GM19035 (cell line): ENCODE measurements at regions not wholly inside any gene's neighbourhood (a gene's known extent, or its start where the extent isn't known, plus 50 kb on each side); places are given as distances from the start of the nearest gene placed in this dataset.

Experiments
- ATAC-seq: cut with Tn5 transposase; IDR thresholded peaks from one replicate; pipeline ENCODE4 v1.9.1; 2021; ENCODE audit not compliant: unreplicated experiment

DNA sequence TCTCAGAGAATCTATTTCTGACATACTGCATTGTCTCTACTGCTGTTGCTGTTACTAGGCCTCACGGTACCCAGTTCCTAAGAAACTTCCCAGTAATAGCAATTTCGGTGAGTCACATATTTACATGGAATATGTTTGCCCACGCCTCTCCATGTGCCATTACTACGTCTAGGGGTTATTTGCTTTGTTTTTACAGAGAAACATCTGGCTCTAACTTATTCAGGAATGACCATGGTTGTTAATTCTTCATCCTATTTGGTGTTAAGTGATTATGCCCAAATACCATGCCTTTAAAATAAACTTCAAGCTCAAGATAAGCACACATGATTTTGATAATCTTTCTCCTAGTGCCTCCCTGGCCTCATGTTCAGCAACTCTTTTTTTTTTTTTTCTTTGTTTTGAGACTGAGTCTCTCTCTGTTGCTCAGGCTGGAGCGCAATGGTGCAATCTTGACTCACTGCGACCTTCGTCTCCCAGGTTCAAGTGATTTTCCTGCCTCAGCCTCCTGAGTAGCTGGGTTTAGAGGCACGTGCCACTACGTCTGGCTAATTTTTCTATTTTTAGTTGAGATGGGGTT, 101.0 kb upstream of the HS3ST1 start:
- ATAC-seq, result no peak

DNA sequence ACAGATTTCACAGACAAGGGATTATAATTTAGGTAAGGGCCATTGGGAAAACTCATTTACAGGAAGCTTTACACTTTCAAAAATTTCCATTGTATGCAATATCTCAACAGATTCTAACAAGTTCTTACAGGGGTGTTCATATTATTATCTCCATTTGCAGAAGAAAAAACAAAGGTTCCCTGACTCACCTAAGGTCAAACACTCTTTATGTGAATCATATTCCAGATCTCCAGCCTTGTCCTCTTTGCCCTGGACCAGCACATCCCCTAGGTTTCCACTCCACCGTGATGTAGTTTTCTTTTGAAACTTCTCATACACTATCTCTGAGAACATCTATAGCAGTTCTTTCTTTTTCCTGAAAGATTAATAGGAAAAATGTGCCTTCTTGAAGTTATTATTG, 96.4 kb upstream of the HS3ST1 start:
- ATAC-seq, result no peak

DNA sequence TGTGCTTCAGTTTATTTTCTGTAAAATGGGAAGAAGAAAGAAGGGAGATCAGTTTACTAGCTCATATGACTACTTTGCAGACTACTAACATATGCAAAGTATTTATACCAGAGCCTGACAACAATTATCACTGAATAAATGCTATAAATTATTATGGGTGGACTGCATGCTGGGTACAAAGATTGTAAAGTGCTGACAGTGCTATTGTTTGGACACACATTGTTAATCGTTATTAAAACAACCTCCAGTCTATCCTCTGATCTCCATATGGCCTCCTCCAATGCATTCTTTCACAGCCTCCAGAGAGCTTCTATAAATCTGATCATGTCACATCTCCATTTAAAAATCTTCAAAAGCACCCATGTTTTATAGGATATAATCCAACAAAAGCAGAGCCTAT, 90.1 kb upstream of the HS3ST1 start:
- no peak for ATAC-seq

DNA sequence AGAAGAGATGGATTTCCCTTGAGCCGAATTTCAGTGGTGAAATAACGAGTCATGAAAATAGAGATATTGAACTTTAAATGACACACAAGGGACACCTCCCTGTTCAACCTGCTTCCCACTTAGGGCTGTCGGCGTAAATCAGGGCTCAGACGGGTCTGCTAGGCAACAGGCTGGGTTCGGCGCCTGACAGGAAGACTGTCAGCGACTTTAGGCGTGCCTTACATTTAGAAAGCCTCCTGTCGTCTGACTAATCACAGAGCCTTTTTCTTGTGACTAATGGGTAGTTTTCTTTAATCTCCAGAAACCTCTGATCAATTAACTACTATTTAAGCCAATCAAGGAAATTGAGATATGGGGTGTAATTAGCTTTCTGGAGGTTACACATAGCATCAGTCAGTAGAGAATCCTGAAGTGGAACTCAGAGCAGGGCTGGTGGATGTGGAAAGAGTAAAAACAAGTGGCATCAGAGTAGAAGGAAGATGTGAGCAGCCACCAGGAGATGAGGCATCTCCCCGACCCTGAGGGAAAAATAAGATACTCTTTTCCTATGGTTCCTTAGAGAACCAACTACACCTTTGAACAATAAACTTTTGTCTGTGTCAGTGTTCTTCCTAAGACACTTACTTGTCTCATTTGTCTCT, 86.2 kb upstream of the HS3ST1 start:
- ATAC-seq, result no peak

DNA sequence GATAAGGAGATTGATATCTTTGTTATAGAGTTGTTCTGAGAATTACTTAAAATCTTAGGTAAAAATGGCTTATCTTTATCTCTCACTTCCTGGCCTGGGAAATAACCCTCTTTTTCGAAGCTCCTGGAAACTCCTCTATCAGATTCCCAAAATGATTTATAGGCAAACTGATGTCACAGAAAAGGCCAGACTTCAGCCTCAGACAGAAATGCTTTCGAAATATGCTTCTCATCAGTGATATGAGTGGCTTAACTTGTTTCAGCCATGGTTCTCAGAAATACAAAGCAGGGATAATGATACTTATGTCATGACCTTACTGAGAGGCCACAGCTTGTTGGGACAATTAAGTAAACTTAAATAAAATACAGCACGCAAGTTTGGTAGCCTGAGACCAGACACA, 85.3 kb upstream of the HS3ST1 start:
- no peak for ATAC-seq

DNA sequence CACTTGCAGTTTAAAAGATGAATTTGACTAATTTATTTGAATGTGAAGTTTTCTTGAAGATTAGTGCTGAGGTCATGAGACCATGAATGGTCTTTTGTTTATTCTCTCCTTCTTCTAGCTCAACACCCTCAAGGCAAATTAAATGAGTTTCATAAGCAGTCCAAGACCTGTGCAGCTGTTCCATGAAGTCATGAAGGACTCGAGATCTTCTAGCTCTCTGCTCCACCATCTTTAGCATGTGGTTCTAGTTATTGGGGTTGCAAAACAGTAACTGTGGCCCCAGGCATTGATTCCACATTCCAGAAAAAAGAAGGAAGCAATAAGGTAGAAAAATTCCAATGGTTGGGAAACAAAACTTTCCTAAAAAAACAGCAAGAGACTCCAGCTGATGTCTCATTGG, 84.2 kb upstream of the HS3ST1 start:
- ATAC-seq, result no peak

DNA sequence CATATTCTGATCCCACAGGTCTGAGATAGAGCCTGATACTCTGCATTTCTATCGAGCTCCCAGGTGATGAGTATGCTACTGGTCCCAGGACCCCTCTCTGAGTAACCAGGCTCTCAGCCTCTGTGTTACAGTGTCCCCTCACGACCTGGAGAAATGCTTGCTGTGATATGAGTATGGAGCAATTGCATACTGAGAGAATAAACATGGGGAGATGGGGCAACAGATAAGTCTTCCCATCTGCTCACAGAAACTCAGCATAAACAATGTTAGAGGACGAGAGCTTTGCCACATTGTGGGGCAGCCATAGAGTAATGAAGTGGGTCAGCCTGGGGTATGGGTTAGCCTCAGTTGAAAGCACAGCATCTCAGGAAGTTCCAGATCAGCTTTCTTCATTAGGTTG, 82.6 kb upstream of the HS3ST1 start:
- ATAC-seq, result no peak

DNA sequence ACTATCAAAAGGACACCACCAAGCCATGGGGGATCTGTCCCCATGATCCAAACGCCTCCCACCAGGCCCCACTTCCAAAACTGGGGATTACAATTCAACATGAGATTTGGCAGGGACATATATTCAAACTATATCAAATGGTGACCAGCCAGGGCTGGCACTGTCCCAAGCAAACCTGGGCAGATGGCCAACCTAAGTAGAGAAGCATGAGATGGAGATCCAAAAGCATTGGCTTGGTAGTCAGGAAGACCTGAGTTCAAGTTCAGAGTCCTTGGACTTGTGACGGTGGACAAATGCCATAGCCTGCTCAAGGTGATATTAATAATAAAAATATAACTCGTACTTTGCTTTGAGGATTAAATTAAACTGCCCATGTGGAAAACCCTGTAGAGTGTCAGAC, 79.2 kb upstream of the HS3ST1 start:
- ATAC-seq, result no peak

DNA sequence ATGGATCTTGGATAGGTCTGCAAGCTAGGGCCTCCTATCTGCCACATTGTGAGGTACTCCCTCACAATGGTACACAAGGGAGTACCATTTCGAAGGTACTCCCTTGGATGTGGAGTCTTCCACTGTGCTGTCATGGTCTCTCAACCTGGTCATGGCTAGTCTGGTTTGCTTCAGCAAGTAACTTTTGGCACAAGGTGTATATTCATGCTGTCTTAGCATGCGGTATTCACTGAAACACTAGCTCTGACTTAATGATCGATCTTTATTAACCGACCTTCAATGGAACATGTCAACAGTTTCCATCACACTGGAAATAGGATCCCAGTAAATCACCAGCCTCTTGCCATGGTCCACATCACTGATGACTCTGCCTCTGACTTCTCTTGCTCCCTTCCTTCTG, 77.5 kb upstream of the HS3ST1 start:
- no peak for ATAC-seq

DNA sequence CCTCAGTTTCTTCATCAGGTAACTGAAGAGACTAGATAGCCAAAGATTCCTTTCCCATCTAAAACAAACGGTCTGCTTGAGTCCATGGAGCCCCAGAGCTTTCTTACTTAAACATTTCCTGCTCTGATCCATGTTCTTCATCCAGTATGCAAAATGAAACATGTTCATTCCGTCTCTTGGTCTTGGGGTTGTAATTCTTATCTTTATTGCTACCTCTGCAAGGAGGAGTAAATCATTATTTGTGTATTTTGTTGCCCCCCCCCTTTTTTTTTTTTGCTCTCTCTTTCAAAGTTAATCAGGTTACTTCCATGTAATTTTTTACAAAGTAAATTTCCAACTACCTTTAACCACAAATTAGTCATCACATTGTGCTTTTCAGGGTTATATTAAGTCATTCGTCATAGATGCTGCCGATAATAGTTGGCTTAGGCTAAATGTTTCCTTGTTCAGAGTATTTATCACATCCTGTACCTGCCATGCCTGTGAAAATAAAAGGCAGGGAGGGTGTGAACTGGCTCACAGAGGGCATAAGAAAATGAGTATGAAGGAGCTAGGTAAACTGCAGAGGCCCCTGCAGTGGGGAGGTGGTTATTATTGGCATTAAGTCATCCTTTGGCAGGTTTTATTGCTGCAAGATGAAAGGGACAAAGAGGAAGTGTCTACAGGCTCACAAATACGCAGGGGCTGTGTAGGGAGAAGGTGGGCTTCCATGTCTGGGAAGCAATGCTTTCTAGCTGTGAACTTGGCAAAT, 76.7 kb upstream of the HS3ST1 start:
- no peak for ATAC-seq

DNA sequence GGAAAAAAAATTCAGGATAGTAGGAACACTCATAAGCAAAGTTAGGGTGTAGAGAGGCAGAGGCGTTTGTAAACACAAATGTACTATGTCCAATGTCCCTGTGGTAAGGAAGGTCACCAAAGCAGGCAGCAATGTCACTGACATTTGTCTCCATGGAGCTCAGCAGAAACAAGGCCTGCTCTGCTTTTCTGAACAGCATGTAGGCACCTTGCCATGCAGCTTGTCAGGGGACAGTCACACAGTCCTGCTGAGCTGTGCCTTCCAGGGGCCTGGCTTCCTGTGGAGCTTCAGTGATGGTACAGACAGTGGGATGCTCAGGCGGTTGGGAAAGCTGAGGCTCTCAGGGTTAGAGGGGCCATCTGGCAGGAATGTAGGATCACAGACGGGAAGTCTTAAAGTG, 74.5 kb upstream of the HS3ST1 start:
- no peak for ATAC-seq

DNA sequence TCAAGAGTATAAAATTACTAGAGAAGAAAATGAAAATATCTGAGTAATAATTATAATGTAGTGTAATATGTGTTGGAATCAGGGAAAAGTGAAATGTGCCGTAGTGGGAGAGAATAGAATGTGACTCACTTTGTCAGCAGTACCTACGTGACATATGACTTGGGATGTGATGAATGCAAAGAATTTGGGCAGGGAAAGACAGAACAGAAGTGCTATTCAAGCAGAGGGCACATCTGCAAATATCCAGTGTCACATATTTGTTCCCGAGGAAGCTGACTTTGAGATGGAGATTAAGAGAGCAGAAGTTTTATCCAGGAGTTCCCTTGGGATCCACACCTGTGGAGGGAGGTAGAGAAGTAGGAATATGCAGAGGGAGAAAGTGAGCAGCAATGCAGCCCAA, 69.3 kb upstream of the HS3ST1 start:
- ATAC-seq, result no peak

DNA sequence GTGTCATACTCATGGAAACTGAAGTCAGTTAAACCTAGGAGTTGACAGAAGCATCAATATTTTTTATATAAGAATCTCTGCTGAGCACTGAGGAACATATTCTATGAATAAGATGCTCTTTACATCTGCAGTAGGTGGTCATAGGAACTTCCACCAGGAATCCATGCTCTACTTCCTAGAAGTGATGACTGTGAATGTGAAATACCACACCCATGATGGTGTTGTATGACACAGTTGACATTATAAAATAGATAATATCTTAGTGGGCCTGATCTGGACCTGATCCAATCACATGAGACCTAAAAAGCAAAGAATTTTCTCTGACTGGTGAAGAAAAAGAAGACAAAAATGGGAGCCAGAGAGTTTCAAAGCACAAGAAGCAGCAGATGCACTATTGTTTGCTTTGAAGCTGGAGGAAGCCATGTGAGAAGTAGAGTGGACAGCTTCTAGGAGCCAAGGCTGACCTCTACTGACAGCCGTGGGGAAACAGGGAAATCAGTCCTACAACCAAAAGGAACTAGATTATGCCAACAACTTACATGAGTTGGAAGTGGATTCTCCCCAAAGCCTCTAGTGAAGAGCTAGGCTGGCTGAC, 68.6 kb upstream of the HS3ST1 start:
- no peak for ATAC-seq

DNA sequence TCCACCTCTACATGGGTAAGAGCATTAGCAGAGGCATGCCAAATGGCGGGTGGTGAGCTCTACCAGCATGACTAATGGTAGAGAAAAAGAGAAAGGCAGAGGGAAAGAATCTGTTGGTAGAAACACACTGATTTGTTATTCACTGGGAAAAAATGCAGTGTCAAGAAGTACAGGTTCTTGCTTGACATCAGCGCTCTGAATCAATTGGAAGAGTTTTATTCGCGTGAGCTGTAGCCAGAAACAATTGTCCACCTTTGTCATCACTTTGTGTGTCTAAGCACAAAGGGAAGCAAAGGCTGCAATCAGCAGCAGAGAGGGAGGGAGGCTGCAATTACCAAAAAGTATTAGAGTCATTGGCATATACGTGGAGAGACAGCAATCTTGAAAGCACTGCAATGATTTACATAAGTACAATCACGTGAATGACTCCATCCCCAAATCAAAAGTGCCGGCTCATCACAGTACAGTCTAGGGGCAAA, 67.7 kb upstream of the HS3ST1 start:
- ATAC-seq, result no peak

DNA sequence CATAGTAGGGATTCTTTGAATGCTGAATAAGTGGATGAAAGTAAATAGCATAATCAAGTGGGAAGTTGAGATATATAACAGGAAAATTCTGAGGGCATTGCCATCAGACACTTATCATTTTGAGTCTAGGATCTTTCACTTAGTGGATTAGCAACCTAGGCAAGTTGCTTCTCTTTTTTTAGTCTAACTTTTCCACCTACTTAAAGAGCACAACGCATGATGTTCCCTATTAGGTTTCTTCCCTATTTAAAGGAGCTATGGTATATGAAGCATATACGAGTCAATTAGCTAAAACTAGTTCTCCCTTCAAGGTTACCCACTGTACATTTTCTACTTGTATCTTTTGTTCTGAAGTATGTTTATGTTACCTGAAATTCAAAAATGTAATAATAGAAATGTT, 67.1 kb upstream of the HS3ST1 start:
- no peak for ATAC-seq

DNA sequence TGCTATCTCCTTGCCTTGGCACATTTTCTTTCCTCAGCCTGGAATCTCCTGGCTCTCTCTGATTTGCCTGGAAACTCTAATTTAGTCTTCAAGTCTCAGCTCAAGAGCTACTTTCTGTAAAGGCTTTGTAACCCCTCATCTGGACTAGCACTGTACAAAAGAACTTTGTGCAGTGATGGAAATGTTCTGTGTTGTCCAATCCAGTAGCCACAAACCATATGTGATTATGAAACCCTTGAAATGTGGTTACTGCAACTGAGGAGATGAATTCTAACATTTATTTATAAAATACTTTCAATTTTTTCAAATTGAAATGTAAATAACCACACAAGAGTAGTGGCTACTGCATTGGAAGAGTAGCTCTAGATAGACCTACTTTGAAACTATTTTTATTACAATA, 66.6 kb upstream of the HS3ST1 start:
- no peak for ATAC-seq

DNA sequence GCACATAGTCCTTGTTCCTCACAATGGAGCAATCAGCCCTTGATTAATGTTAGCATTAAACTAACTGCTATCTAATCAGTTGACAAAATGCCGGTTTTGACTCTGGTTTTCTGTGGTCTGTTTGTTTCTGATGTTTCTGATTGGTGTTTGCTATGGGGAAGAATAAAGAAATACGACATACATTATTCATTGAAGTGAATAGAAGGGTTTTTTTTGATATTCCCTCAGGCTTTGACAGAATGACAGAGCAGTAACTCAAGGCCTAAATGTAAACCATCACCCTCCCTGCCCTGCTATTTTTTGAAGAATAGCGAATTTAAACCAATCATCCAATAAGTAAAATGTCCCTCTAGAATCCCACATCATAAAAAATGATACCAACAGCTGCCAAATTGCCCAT, 65.5 kb upstream of the HS3ST1 start:
- ATAC-seq, result no peak

DNA sequence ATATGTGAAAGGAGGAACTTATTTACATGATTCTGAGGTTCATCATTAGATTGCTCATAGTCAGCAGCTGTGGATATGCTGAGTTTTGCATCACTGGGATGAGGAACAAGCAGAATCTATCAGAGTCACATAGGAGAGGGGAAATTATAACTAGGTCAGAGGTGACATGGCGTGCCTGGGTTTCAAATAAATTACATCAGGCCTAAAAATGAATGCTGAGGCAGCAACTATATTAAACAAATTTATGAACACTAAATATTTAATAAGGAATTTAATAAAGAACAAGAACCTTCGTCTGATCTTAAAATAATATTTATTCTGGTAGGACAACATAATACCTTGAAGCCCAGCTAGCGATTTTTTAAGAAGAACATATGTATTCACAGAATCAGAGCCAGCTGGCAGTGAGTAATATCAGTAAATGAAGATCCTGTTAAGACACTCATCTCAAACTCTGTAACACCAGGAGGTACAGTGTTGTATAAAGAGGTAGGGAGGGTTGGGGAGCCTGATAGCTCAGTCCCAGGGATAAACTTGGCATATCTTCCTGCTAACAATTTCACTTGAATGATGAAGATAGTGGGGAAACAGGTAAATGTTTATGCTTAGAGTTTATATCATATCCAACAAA, 60.9 kb upstream of the HS3ST1 start:
- ATAC-seq, result peak; percentile 59

DNA sequence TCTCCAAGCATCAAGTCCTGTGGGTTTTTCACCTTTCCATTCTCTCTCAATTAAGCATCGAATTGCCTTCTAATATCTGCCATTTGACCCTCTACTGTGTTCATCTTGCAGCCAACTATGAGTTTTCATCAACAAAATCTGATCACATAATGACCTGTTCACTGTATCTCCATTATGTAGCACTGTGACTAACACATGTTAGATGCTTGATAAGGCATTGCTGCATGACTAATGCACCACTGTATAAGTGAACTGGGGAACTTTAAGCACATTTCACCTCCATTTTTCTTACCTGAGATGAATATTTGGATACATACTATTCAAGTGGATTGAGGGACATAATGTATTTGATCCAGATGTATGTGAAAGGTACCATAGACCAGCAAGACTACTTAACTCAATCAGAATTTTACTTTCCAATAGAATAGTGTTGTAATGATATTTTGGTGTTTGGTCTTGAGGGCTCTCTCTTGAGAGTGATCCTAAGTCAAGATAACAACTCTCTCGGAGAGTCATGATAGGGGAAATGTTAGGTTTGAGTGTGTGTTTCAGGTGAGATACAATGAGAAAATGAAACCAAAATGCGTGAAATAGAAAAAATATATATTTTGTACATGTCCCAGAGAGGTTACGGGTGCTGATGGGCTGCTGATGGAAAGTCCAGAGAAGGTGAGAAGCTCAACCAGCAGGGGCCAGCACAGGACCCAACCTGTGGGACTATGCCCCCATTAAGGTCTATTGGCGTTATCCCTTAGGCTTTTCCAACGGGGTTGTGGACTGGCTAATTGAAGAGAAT, 60.2 kb upstream of the HS3ST1 start:
- no peak for ATAC-seq

DNA sequence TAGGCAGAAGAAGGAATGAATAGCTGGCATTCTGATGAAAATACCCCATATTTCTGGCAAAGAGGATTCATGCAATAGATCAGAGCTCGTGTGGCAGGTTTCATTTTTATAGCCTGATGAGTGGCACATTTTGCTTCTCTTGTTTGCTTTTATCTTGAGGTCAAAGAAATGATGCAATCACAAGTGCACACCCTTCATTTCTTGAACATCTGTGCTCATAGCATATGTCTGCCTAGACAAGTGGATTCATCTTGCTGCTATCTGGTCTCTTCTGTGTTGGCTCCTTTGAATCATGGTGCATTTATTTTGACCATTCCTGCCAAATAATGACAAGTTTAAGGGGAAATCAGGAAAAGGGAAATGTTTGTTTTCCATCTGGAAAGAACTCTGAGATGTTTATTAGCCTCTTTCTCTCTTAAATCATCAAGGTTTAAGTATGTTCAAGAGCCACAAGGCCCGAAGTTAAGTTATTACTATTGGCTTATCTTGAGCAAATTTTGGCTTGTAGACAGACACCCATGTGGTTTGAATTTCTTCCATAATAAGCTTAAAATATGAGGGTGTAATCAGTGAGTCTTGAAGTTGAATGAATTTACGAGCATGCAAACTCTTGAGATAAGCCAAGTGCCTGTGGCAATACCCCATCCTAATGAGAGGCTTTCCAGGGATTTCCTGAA, 59.3 kb upstream of the HS3ST1 start:
- no peak for ATAC-seq
